Activated CD4-positive, alpha-beta T cell treated with anti-CD3 and anti-CD28 coated beads for 48 hours (primary cell): ENCODE measurements at regions not wholly inside any gene's neighbourhood (a gene's known extent, or its start where the extent isn't known, plus 50 kb on each side); places are given as distances from the start of the nearest gene placed in this dataset.

Experiments
- DNase-seq: peaks from one replicate; pipeline ENCODE4 v3.0.0-alpha.2; 2020

DNA sequence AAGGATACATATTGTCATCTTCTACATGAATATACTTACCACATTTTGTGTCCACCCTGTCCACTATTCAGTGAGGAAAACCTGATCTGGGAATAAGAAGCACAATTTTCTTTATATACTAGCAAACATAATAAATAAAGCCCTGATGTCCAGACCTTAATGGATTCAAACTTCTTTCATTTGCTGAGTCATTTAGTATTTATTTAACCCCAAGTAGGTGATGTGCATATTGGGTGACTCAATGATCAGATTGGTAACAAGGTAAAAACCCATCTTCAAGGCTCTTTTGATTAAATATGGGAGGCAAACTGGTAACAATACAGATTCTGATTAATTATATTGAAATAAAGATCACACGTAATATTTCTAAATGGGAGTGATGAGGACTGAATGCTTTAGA, 1159.8 kb upstream of the EYS start:
- no peak for DNase-seq

DNA sequence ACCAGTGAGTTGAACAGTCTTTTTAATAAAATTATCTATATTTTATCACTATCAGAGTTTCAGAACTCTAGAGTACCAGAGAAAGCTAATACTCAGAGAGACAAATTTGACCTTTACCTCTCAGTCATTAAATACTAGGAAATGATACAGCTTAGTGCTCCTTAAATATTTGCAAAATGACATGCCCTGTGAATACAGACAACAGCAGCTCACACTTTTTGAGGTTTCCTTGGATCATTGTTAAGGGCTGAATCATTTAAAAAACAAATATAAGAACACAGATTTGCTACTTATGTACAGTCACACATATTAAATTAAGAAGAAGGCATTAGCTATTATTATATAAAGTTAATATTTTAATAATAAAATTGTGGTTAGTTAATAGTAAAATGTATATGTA, 1158.7 kb upstream of the EYS start:
- DNase-seq: no peak

DNA sequence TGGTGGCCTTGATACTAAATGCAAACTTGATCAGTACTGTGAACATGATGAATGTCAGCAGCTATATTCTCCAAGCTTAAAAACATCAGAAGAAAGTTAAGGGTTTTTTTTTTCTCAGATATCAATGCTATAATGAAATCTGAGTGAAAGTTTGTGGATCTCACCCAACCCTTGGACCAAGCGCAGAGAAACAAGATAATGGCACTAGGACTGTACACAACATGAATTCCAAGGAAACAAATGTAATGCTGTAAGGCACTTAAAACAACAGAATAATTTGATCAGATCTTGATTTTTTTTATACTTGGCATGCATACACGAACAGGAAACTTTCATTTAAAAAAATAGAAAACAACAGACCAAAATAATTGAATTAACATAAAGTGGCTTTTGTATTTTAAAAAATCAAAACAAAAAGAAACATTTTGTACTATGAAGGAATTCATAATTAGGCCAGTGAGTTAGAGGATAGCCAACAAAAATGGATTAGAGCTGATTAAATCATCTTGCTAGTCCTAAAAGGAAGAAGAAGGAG, 1154.0 kb upstream of the EYS start:
- no peak for DNase-seq

DNA sequence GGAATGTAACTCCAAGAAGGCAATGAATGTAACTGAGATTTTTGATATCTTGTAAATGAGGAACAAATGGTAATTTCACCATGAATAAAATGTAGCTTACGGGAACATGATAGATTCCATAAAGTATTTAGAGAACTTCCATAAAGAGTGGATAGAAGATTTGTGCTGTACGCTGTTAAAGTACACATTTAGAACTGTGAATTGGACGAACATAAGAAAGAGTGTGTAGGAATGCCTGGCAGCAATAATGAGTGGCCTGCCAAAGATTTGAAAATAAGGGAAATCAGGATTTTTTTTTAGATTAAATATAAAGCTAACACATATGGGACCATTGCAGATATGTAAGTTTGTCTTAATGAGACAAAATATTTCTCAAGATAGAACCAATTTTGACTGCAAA, 1153.3 kb upstream of the EYS start:
- DNase-seq: no peak

DNA sequence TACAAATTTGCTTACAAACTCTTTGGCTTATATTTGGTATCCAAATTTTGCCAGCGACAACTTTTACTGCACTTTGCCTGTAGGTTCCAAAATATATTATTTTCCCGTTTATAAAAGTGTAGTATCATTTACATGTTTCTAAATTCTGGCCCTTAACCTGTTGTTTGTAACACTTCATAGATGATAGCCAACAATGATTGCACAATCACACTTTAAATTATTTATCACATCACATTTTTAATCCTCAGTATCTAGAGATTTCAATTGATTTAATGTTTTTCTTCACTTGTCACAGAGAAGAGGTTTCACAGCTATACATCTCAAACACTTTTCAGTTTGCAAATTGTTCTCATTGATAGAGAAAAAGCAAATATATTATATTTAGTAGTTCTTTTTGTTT, 1151.2 kb upstream of the EYS start:
- no peak for DNase-seq

DNA sequence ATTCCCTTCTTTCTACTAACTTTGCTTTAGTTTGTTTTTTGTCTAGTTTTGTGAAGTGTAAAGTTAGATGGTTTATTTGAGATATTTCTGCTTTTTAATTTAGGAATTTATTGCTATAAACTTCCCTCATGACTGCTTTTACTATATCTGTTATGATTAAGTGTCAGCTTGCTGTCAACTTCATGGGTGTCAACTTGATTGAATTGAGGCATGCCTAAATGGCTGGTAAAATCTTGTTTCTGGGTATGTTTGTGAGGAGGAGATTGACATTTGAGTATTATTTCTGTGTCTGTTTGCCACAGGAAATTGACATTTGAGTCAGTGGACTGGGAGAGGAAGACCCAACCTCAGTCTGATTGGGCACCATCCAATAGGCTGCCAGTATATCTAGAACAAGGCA, 1147.0 kb upstream of the EYS start:
- no peak for DNase-seq

DNA sequence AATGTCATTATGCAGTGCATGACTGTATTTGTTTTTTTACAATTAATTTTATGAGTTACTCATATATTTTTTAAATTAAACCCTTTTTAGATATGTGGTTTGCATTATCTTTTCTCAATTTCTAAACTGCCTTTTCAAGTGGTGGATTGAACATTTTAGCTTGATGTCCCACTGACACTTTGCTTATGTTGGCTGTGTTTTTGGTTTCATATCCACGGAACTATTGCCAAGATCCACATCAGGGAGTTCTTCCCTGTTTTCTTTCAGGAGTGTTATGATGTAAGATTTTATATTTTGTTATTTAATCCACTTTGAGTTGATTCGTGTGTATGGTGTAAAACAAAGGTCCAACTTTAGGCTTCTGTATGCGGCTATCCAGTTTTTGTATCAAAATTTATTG, 1144.9 kb upstream of the EYS start:
- DNase-seq: no peak

DNA sequence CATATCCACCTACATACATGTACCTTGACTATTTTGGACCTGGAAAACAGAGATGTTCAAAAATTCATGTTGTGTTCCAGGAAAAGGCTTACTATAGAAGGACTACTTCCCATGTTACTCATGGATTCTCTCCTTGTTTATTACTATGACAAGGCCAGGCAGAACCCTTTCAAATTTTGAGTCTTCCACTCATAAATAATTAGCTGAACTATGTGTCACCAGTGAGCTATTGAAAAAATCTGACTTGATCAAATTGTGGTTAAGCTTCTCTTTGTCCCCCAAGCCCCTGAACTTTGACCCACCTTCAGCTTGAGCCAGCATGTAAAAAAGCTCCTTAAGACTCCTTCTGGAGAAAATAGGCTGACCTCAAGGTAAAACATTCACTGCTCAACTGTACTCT, 1142.8 kb upstream of the EYS start:
- DNase-seq: no peak

DNA sequence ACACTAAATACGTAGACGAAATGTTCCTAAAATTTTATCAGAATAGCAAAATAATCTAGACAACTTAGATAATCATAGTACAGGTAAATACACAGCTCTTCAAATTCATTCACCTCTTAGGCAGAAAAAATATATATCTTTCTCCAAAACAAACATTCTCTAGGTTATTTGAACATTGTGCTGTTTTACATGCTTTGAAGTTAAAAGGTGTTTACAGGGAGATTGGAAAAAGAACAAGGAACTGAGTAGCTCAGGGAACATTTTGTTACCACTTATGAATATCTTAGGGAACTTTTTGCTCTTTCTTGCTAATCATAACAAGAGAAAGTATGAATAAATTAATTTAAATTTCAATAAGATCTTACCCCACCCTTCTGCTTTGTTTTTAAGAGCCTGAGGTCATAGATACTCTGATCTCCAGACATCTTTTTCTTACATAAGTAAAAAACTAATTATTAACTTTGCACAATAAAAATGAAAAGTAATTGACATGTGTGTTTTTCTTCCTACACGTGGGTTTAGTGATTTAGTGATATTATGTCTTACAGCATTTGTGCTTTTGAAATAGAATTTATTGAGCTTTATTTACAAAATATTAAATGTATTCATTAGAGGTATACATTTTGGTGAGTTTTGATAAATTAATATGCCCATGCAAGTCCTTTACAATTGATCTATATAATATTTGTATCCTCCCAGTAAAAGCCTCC, 1141.4 kb upstream of the EYS start:
- DNase-seq: no peak

DNA sequence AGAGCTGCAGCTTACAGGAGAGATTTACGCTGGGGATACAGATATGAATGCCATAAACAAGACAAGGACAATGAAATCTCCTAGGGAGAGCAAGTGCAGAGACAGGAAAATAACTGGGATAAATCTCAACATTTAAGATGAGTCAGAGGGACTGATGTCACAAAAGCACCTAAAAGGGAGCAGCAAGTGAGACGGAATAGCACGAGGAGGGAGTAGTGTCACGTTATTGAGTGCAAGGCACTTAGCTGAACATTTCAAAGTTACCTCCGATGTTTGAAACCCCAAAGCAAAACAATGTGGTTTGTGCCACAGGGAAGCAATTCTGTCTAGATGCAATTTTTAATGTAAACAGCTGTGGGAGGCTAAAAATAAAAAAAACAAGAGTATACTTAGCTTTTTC, 1131.7 kb upstream of the EYS start:
- DNase-seq: no peak

DNA sequence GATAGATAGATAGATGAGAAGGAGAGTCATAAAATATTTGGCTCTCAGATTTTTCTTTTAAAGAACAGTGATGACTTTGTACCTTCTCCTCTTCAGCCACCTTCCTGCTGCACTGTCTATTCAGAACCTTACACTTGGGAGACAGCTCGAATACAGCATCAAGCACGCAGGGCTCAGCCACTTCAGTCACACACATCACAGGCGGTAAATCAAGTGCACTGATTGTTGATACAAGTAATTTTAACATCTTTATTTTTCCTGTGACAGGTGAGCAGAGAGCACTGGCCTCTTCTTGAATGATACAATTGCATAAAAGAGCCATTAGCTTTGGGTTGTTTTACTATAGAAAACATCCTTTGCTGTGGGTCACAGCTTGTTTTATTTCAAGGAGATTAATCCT, 1118.5 kb upstream of the EYS start:
- no peak for DNase-seq

DNA sequence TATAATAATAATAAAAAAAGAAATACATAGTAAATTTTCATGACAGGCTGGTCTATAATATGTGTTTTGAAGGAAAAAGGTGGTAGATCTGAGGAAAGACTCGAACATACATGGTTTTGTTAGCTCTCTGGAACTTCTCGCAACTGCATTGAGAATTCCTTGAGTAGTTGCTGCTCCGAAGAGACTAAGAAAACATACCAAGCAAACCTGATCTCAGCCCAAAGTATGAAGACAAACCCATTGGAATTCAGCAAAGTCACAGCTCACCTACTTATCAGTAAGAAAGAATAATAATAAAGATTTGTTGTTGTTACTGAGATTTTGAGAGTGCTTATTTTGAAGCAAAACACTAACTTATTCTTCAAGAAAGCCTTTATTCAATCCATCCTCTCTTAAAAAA, 1107.1 kb upstream of the EYS start:
- no peak for DNase-seq

DNA sequence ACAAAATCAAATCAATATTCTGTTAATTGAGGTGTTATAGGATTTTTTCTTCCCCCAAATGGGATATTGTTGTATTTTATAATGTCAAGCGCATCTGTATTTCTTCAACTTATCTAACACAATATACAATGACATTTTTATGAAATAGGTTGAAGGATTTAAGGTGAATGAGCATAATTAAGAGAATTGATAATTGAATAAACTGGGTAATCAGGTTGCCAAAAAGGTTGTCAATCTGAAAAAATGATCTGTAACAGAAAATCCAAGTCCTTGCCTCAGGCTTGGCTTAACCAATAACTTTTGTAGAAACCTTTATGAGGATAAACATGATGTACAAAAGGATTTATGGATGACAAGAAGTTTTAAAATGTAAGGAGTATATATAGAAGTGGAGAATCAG, 1101.7 kb upstream of the EYS start:
- no peak for DNase-seq

DNA sequence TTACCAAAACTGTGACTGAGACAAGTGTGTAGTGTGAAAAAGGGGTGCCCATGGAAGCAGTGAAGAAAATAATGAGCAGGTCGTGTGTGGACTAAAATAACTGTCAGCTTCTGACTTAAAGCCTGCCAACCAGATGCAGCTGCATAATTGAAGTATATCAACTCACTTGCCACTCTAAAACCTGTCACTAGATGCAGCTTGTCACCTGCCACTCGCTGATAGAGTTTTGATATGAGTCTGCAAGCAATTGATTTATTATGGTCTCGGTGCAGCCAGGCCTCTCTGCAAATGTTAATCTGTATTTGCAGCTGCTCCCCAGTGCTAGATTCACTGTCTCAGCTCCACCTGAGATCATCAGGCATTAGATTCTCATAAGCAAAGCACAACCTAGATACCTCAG, 1090.0 kb upstream of the EYS start:
- DNase-seq: no peak

DNA sequence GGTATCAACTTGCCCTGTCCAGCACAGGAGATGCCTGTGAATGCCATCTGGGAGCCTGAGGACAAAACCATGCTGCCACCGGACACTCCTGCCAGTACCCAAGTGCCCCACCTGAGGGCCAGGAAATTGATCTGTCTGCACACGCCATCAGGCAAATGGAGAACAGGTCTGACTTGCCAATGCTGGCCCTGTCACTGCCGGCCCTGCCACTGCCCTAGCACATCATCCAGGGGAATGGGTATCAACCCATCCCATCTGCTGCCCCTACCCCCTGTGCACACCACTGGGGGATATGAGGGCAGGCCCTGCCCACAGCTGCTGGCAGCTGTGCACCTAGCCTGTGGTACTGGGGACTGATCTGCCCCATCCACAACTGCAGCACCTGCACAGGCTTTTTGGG, 1081.6 kb upstream of the EYS start:
- DNase-seq: no peak

DNA sequence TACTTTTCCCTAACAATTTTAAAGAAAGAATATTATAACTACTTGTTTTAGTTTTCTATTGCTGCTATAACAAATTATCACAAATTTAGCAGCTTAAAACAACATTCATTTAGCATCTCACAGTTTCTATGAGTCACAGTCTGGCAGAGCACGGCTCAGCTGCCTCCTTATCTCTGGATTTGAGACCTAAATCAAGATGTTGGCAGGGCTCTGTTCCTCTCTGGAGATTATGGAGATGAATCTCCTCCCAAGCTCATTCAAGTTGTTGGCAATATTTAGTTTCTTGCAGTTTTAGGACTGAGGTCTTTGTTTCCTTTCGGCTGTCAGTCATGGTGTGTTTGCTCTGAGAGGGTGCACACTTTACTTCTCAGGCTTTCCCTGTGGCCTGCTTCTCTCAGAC, 1065.8 kb upstream of the EYS start:
- DNase-seq: no peak

DNA sequence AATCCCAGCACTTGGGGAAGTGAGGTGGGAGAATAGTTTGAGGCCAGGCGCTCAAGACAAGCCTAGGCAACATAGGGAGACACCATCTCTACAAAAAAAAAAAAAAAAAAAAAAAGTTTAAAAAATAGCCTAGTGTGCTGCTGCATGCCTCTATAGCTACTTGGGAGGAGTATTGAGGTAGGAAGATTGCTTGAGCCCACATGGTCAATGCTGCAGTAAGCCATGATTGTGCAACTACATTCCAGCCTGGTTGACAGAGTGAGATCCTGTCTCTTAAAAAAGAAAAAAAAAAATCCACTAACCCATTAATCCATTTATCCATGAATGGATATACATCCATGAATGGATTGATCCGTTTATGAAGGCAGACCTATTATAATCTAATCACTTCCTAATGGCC, 1064.6 kb upstream of the EYS start:
- DNase-seq: no peak

DNA sequence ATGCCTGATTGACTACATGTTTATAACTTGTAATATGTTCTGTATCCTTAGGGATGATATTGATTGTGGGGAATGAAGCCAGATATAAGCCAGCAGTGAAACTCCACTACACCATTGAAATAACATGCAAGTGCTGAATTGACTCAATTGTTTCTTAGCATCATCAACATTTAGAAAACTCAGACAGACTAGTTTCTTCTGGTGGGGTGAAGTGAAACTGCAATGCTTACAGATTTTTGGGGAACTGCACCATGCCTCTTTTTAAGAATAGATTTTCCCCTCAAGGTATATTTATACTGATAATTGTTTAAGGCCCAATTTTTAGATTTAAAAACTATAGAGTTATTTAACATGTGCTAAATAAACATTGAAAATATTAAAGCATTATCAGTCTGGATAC, 1044.6 kb upstream of the EYS start:
- DNase-seq: no peak

DNA sequence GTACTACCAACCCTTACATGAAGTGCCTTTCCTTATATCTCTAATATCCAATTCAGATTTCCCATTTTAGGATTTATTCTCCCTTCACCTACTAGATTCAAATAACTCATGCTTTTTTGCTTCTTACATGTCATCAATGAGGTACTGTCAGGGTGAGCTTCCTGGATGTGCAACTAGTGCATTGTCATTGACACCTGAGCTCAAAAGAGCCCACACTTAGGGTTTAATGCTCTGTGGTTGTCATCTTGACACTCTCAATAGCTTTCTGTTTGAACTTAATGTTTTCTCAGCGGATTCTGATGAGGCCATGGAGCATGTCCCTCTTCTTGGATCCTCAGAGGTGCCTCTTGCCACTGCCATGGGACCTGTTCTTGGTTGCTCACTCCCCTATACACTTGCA, 1033.3 kb upstream of the EYS start:
- no peak for DNase-seq

DNA sequence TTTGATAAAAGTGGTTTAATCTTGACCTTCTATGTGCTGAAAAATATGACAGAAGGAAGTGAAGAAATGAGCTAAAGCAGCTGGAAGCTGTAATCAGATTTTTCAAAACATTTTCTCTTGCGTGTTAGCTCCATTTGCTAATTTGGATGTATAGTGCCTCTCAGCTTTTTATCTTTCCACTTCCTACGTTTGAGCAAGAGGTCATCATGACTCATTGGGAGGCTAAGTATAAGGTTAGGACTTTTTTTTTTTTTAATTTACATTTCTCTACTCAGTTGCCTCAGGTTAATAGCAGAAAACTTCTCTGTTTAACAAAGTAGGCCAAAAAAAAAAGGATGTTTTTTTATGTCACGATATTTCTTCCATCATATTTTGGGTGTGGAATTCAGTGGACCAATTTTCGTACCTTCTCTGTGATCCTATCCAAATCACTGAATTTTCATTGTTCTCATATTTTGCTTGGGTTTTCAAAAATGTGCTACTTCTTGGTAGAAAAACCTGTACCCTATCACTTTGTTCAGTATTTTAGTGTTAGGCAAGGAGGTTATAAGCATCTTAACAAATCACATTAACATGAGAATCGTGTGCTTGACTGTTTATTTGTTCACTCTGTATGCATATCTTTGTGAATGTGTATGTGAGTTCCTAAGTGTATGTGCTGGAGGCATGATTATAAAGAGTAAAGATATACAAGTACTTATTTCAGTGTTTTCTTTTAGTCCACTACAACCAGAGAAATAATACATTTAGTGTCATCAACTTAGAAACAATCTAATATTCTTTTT, 1028.3 kb upstream of the EYS start:
- DNase-seq: no peak

DNA sequence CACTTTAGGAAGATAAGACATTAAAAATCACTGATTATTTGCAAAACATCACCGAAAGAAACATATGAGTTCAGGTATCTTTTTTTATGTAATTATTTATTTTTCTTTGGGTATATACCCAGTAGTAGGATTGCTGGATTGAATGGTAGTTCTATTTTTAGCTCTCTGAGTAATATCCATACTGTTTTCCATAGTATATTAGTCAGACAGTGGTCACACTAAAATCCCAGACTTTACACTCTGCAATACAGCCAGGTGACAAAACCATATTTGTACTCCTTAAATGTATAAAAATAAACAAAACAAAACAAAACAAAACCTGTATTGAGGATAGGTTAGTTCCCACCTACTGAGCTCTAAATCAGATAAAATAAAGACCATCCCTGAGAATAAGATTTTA, 1024.3 kb upstream of the EYS start:
- DNase-seq: no peak

DNA sequence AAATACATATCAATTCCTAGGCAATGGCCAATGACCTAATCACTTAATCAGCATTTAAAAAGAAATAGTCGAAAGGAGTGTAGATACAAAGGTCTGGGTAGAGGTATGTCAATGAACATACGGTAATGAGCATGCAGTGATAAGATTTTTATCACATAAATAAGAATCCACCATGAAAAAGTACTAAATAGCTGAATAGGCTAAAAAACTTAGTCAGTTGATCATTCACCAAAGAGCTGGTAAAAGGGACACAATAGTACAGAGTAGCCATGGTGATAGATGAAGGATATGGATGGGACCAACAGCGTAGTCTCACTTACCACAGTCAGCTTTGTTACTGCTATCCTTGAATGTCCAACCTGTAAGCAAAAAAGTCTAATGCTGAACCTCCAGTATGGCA, 1018.6 kb upstream of the EYS start:
- DNase-seq: no peak

DNA sequence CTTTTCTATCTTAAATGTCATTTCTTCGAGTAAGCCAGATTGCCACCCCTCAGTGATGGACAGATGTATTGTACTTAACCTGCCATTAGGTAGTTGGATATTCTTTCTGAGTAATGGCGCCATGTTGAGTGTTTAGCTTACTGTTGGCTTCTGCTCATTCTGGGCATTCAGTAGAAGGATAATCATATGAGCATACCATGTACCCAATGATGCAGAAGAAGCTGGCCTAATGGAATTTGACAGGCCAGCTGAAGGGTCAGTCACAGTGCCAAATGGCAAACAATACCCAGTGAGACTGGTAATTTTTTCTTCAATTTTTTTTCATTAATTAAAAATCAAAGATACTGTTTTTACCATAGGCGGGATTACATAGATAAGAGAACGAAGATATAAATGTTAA, 1010.8 kb upstream of the EYS start:
- DNase-seq: no peak

DNA sequence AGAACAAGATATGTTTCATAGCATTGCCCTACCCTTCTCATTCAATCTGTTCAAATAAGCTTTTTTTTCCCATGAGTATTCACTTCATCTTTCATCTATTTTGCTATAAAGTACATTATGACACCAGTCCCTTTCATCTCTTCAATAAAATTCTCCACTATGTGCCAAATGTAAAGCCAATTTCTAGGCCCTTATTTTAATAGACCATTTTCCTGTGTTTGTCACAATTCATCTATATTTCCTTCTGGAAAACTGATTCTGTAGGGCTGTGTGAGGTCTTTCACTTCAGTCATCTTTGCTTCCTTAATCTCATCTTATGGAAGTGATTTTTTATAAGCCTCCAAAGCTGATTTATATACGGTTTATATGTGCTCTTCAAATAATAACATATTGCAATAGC, 992.4 kb upstream of the EYS start:
- DNase-seq: no peak

DNA sequence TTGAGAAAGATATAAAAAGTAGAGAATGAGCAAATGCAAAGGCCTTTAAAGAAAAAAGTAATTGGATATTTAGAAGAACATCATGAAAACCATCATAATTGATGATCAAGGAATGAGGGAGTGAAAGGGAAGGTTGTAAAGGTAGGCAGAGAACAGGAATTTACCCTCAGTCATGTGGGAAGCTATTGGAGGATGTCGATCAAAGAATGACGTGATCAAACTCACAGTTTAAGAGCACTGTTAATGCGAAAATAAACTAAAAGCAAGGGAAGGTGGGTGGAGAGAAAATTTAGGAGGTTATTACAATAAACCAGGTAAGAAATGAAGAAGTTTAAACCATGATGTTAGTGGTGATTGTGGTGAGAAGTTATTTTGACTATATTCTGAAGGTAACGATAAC, 982.6 kb upstream of the EYS start:
- no peak for DNase-seq
